ENCODE measurements at regions not wholly inside any gene's neighbourhood (a gene's known extent, or its start where the extent isn't known, plus 50 kb on each side); places are given as distances from the start of the nearest gene placed in this dataset.

DNA sequence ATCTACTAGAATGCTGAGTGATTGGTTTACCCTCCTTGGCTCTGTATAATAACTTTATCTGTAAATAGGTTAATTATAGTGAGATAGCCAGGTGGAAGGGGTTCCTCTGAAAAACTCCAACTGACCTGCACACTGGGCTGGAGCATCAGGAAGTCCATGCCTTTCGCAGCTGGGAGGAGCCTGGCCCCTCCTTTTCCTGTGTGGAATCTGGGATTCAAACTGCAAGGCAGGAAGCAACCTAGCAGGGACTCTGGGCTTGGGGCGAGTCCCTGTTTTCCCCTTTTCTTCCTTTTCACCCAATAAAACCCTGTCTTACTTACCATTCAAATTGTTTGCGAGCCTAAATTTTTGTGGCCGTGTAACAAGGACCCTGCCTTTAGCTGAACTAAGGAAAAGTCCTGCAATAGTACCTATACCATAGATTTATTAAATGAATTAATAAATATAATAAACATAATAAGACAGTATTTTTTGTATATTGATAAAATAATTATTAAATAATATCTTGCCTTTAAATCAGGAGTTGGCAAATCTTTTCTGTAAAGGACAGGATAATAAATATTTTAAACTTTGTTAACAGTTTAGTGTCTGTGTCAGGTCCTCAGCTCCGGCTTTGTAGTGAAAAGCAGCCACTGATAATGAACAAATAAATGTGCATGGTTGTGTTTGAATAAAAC is 406.2 kb upstream of the MMS22L start:
- H3K27me3 Mint-ChIP-seq = no peaks in the 10 kb centered on the region
- no peak for DNase-seq
- H3K4me1 ChIP-seq (ENCODE audit: control insufficient read depth, insufficient read depth, low read length, poor library complexity, severe bottlenecking) = no peaks in the 10 kb centered on the region
- H3K27ac Mint-ChIP-seq = no peak overlapping the region
- H3K27ac ChIP-seq (ENCODE audit: insufficient read depth, low read length, poor library complexity, severe bottlenecking) = no peak overlapping the region
- H3K36me3 ChIP-seq (ENCODE audit: control insufficient read depth, insufficient read depth, low read length) = no peaks in the 10 kb centered on the region
- no peak overlapping the region for H3K4me3 ChIP-seq (ENCODE audit: low read depth, low read length)
- ATAC-seq (ENCODE audit: low read depth in 2 of 2) = no peak
- no peaks in the 10 kb centered on the region for H3K4me1 Mint-ChIP-seq
- H3K4me3 Mint-ChIP-seq = no peak overlapping the region
- H3K27me3 ChIP-seq (ENCODE audit: control insufficient read depth, insufficient read depth, low read length) = no peaks in the 10 kb centered on the region
- no peaks in the 10 kb centered on the region for H3K36me3 Mint-ChIP-seq
- no peaks in the 10 kb centered on the region for H3K9me3 ChIP-seq (ENCODE audit: control insufficient read depth in 2 of 2, low read length in 2 of 2)
- peaks cover 0 to 3% (median 0%) of the 10 kb centered on the region in 7 donors for H3K9me3 Mint-ChIP-seq

DNA sequence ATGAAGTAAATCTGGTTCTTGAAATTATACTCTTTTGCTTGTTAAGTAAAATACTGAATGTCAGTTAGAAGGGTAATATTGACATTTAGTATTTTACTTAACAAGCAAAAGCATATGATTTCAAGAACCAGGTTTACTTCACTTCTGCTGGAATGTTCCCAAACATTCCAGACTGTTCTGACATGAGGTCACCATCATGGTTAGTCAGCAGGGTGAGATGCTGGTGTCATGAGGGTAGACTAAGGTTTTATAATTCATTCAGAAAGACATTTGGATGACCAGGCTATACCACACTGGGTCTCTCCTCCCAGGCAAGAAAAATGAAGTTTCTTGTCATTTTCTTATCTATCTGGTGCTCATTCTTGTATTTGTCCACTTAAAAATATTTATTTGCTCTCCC is 414.4 kb upstream of the MMS22L start:
- Histone ChIP-seq H3K9me3 (ENCODE audit: control insufficient read depth in 2 of 2, low read length in 2 of 2) (peaks cover 0 to 3% of the 10 kb centered on the region in 2 experiments), H3K4me1 (ENCODE audit: control insufficient read depth, insufficient read depth, low read length, poor library complexity, severe bottlenecking) (no peaks in the 10 kb centered on the region), H3K27me3 (ENCODE audit: control insufficient read depth, insufficient read depth, low read length) (no peaks in the 10 kb centered on the region), H3K4me3 (ENCODE audit: low read depth, low read length) (no peak overlapping the region), H3K27ac (ENCODE audit: insufficient read depth, low read length, poor library complexity, severe bottlenecking) (no peak overlapping the region), H3K36me3 (ENCODE audit: control insufficient read depth, insufficient read depth, low read length) (no peaks in the 10 kb centered on the region)
- Mint-ChIP-seq H3K36me3 (no peaks in the 10 kb centered on the region), H3K9me3 (peaks cover 0 to 2% (median 0%) of the 10 kb centered on the region in 7 donors), H3K4me1 (no peaks in the 10 kb centered on the region), H3K27me3 (no peaks in the 10 kb centered on the region), H3K27ac (no peak overlapping the region), H3K4me3 (no peak overlapping the region)
- DNase-seq (no peak), ATAC-seq (ENCODE audit: low read depth in 2 of 2) (no peak)

DNA sequence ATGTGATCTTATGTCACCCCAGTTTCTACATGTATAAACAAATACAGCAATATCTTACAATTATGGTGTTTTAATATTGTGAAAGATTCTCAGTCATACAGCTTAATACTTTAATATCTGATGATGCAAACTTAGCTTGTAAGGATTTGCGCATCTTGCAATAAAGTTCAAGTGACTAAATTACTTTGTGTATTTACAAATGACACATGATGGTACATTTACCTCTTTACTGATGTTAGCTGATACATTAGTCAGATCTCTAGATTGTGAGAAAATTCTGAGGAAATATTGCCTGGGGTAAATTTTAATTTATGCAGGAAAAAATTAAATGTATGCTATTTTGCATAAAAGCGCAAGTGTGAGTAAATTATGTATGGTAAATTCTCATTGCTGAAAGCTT is 418.8 kb upstream of the MMS22L start:
- Histone ChIP-seq H3K4me1 (ENCODE audit: control insufficient read depth, insufficient read depth, low read length, poor library complexity, severe bottlenecking) (no peaks in the 10 kb centered on the region), H3K9me3 (ENCODE audit: control insufficient read depth in 2 of 2, low read length in 2 of 2) (no peaks in the 10 kb centered on the region), H3K4me3 (ENCODE audit: low read depth, low read length) (no peak overlapping the region), H3K36me3 (ENCODE audit: control insufficient read depth, insufficient read depth, low read length) (no peaks in the 10 kb centered on the region), H3K27me3 (ENCODE audit: control insufficient read depth, insufficient read depth, low read length) (no peaks in the 10 kb centered on the region), H3K27ac (ENCODE audit: insufficient read depth, low read length, poor library complexity, severe bottlenecking) (no peak overlapping the region)
- Mint-ChIP-seq H3K9me3 (peaks cover 0 to 2% (median 0%) of the 10 kb centered on the region in 7 donors), H3K4me3 (no peak overlapping the region), H3K36me3 (no peaks in the 10 kb centered on the region), H3K4me1 (no peaks in the 10 kb centered on the region), H3K27ac (no peak overlapping the region), H3K27me3 (no peaks in the 10 kb centered on the region)
- no peak for DNase-seq
- ATAC-seq (ENCODE audit: low read depth in 2 of 2) = no peak

DNA sequence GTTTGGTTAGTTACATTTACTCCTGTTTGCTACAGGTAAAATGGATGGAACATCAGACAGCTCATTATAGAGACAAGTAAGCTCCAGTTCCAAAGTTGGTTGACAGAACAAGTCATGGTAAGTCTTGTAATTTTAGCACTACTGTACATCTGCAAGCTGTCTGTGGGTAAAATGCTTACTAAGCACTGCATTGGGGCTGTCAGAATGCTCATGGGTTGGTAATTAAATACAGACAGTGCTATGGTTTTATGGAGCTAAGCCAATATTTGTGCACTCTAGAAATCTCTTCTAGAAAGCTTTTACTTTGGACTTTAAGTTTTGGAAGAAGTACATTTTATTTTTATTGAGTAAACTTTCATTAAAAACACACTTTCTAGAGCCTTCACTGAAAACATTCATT is 419.2 kb upstream of the MMS22L start:
- H3K27ac ChIP-seq (ENCODE audit: insufficient read depth, low read length, poor library complexity, severe bottlenecking) = no peak overlapping the region

DNA sequence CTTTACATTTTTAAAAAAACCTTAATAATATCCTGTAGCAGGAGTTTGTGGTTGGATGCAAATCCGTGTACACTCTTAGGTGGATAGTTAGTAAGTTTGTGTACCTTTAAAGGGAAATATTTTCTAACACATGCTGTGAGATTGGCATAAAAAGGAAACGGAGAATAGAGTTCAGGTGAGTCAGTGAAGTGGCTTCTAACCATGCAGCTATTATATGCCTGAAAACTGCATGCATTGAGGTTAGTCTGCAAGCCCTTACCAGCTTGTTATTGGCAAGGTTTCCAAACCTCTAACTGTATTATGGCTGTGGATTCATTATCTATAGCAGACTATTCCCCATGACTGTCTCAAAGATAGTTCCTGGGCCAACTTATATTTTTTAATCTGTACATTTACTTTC is 420.6 kb upstream of the MMS22L start:
- no peaks in the 10 kb centered on the region for H3K4me1 ChIP-seq (ENCODE audit: control insufficient read depth, insufficient read depth, low read length, poor library complexity, severe bottlenecking)
- Mint-ChIP-seq H3K4me3 (no peak overlapping the region), H3K36me3 (no peaks in the 10 kb centered on the region), H3K9me3 (peaks cover 0 to under 1% (median 0%) of the 10 kb centered on the region in 7 donors), H3K4me1 (no peaks in the 10 kb centered on the region), H3K27ac (no peak overlapping the region), H3K27me3 (no peaks in the 10 kb centered on the region)
- no peaks in the 10 kb centered on the region for H3K9me3 ChIP-seq (ENCODE audit: control insufficient read depth in 2 of 2, low read length in 2 of 2)
- DNase-seq (no peak), ATAC-seq (ENCODE audit: low read depth in 2 of 2) (no peak)
- H3K27ac ChIP-seq (ENCODE audit: insufficient read depth, low read length, poor library complexity, severe bottlenecking) = no peak overlapping the region
- no peaks in the 10 kb centered on the region for H3K27me3 ChIP-seq (ENCODE audit: control insufficient read depth, insufficient read depth, low read length)
- no peak overlapping the region for H3K4me3 ChIP-seq (ENCODE audit: low read depth, low read length)
- H3K36me3 ChIP-seq (ENCODE audit: control insufficient read depth, insufficient read depth, low read length) = no peaks in the 10 kb centered on the region

More for the DNA sequence above, 419.2 kb upstream of the MMS22L start:
- Histone ChIP-seq H3K27me3 (ENCODE audit: control insufficient read depth, insufficient read depth, low read length) (no peaks in the 10 kb centered on the region), H3K4me3 (ENCODE audit: low read depth, low read length) (no peak overlapping the region), H3K9me3 (ENCODE audit: control insufficient read depth in 2 of 2, low read length in 2 of 2) (no peaks in the 10 kb centered on the region), H3K36me3 (ENCODE audit: control insufficient read depth, insufficient read depth, low read length) (no peaks in the 10 kb centered on the region), H3K4me1 (ENCODE audit: control insufficient read depth, insufficient read depth, low read length, poor library complexity, severe bottlenecking) (no peaks in the 10 kb centered on the region)
- Mint-ChIP-seq H3K9me3 (peaks cover 0 to 2% (median 0%) of the 10 kb centered on the region in 7 donors), H3K36me3 (no peaks in the 10 kb centered on the region), H3K27me3 (no peaks in the 10 kb centered on the region), H3K4me3 (no peak overlapping the region), H3K27ac (no peak overlapping the region), H3K4me1 (no peaks in the 10 kb centered on the region)
- ATAC-seq (ENCODE audit: low read depth in 2 of 2) (no peak), DNase-seq (no peak)

DNA sequence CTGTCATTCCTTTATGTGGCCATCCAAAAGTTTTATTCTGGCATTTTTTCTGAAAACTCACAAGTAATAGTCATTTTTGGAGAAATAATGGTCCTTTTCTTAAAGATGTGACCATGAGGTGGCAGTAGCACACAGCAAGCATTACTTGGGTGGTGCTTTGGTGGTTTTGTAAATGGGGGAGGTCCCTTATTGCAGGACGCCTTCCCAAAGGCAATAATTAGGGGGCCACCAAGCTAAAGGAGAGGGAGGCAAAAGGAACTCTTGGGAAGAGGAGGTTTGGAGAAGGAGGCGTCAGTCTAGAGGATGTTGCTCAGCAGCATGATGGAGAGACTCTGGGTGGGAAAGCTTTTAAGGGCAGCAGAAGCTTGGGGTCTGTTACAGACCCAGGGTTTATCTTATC is 422.6 kb upstream of the MMS22L start:
- Histone ChIP-seq H3K9me3 (ENCODE audit: control insufficient read depth in 2 of 2, low read length in 2 of 2) (no peaks in the 10 kb centered on the region), H3K4me3 (ENCODE audit: low read depth, low read length) (no peak overlapping the region), H3K4me1 (ENCODE audit: control insufficient read depth, insufficient read depth, low read length, poor library complexity, severe bottlenecking) (no peaks in the 10 kb centered on the region), H3K36me3 (ENCODE audit: control insufficient read depth, insufficient read depth, low read length) (no peaks in the 10 kb centered on the region), H3K27ac (ENCODE audit: insufficient read depth, low read length, poor library complexity, severe bottlenecking) (no peak overlapping the region), H3K27me3 (ENCODE audit: control insufficient read depth, insufficient read depth, low read length) (no peaks in the 10 kb centered on the region)
- H3K9me3 Mint-ChIP-seq = peaks cover 0 to 4% (median 0%) of the 10 kb centered on the region in 7 donors
- H3K4me1 Mint-ChIP-seq = no peaks in the 10 kb centered on the region
- no peaks in the 10 kb centered on the region for H3K36me3 Mint-ChIP-seq
- no peak overlapping the region for H3K27ac Mint-ChIP-seq
- DNase-seq = no peak
- no peaks in the 10 kb centered on the region for H3K27me3 Mint-ChIP-seq
- ATAC-seq (ENCODE audit: low read depth in 2 of 2) = no peak
- H3K4me3 Mint-ChIP-seq = no peak overlapping the region

DNA sequence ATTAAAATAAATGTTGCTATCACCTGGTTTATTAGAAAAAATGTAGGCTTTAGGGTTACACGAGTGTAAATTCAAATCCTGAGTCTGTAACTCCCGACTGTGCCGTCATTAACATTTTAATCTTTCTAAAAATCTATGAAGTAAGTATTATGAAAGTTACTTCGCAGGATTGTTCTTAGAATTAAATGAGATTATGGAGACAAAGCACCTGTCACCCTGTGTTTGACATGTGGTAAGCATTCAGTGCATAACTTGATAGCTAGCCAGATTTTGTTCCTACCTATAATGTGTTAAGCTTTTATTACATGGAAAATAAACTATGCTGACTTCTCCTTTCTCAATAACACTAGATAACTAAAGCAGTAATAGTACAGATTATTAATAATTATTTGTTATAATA is 429.7 kb upstream of the MMS22L start:
- Histone ChIP-seq H3K4me3 (ENCODE audit: low read depth, low read length) (no peak overlapping the region), H3K9me3 (ENCODE audit: control insufficient read depth in 2 of 2, low read length in 2 of 2) (no peaks in the 10 kb centered on the region), H3K27ac (ENCODE audit: insufficient read depth, low read length, poor library complexity, severe bottlenecking) (no peak overlapping the region), H3K4me1 (ENCODE audit: control insufficient read depth, insufficient read depth, low read length, poor library complexity, severe bottlenecking) (no peaks in the 10 kb centered on the region), H3K36me3 (ENCODE audit: control insufficient read depth, insufficient read depth, low read length) (no peaks in the 10 kb centered on the region), H3K27me3 (ENCODE audit: control insufficient read depth, insufficient read depth, low read length) (no peaks in the 10 kb centered on the region)
- Mint-ChIP-seq H3K4me1 (no peaks in the 10 kb centered on the region), H3K27ac (no peak overlapping the region), H3K36me3 (no peaks in the 10 kb centered on the region), H3K27me3 (no peaks in the 10 kb centered on the region), H3K9me3 (peaks cover 0 to 8% (median 2%) of the 10 kb centered on the region in 7 donors), H3K4me3 (no peak overlapping the region)
- ATAC-seq (ENCODE audit: low read depth in 2 of 2) (no peak), DNase-seq (no peak)

DNA sequence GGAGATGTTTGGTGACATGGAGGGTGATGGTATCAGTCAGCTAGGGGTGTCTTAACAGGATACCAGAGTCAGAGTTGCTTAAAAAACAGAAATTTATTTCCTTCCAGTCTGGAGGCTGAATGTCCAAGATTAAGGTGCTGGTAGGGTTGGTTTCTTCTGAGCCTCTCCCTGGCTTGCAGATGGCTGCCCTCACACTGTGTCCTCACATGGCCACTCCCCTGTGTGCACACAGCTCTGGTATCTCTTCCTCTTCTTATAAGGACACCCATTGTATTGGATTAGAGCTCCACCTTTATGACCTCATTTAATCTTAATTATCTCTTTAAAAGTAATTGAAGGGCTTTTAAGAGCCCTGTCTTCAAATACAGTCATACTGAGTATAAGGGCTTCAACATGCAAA is 431.8 kb upstream of the MMS22L start:
- H3K27ac ChIP-seq (ENCODE audit: insufficient read depth, low read length, poor library complexity, severe bottlenecking) = no peak overlapping the region
- no peaks in the 10 kb centered on the region for H3K4me1 Mint-ChIP-seq
- no peaks in the 10 kb centered on the region for H3K9me3 ChIP-seq (ENCODE audit: control insufficient read depth in 2 of 2, low read length in 2 of 2)
- peak overlapping the region in 1 of 3 donors; percentile 50 for H3K27ac Mint-ChIP-seq
- H3K4me3 Mint-ChIP-seq = no peak overlapping the region
- H3K27me3 Mint-ChIP-seq = no peaks in the 10 kb centered on the region
- H3K9me3 Mint-ChIP-seq = peaks cover 0 to 5% (median 2%) of the 10 kb centered on the region in 7 donors
- no peak for DNase-seq
- no peaks in the 10 kb centered on the region for H3K36me3 Mint-ChIP-seq
- H3K27me3 ChIP-seq (ENCODE audit: control insufficient read depth, insufficient read depth, low read length) = no peaks in the 10 kb centered on the region
- no peak overlapping the region for H3K4me3 ChIP-seq (ENCODE audit: low read depth, low read length)
- no peaks in the 10 kb centered on the region for H3K4me1 ChIP-seq (ENCODE audit: control insufficient read depth, insufficient read depth, low read length, poor library complexity, severe bottlenecking)
- no peak for ATAC-seq (ENCODE audit: low read depth in 2 of 2)
- H3K36me3 ChIP-seq (ENCODE audit: control insufficient read depth, insufficient read depth, low read length) = no peaks in the 10 kb centered on the region

All from CD4-positive, CD25-positive, alpha-beta regulatory T cell (primary cell).